Type B pancreatic cell (in vitro differentiated cells): ENCODE measurements at regions not wholly inside any gene's neighbourhood (a gene's known extent, or its start where the extent isn't known, plus 50 kb on each side); places are given as distances from the start of the nearest gene placed in this dataset.

ENCODE experiments used
- DNase-seq: peaks from one replicate; pipeline ENCODE4 v3.0.0; 2021; ENCODE audit warnings: mixed read lengths; ENCODE audit not compliant: unreplicated experiment; ENCODE audit errors: extremely low spot score
- H3K27ac Mint-ChIP-seq: 2 replicates; pipeline ENCODE4 v1.8.0; 2021; ENCODE audit warnings: mild to moderate bottlenecking, mixed read lengths
- H3K27me3 Mint-ChIP-seq: 2 replicates; pipeline ENCODE4 v1.8.0; 2021; ENCODE audit warnings: mixed read lengths
- H3K36me3 Mint-ChIP-seq: 2 replicates; pipeline ENCODE4 v1.8.0; 2021; ENCODE audit warnings: mixed read lengths
- H3K4me1 Mint-ChIP-seq: one replicate; pipeline ENCODE4 v1.8.0; 2021; ENCODE audit warnings: mixed read lengths; ENCODE audit not compliant: unreplicated experiment
- H3K4me3 Mint-ChIP-seq: 2 replicates; pipeline ENCODE4 v1.8.0; 2021; ENCODE audit warnings: mild to moderate bottlenecking, mixed read lengths
- H3K9me3 Mint-ChIP-seq: 2 replicates; pipeline ENCODE4 v1.8.0; 2021; ENCODE audit warnings: mixed read lengths
- CTCF ChIP-seq: fragments of 200-600 bp; sonication (generic); conservative IDR thresholded peaks from 2 replicates; pipeline ENCODE4 v1.5.0; 2021; ENCODE audit warnings: antibody characterized with exemption, mild to moderate bottlenecking

GRCh38 chr2:180799141-180799540 is 181.3 kb upstream of the UBE2E3 start:
- Mint-ChIP-seq H3K9me3 (no peaks in the 10 kb centered on the region), H3K27me3 (no peaks in the 10 kb centered on the region), H3K36me3 (no peaks in the 10 kb centered on the region), H3K4me1 (no peaks in the 10 kb centered on the region), H3K4me3 (no peak overlapping the region), H3K27ac (no peak overlapping the region)
- DNase-seq, result no peak
- no peak for TF ChIP-seq CTCF

GRCh38 chr2:180790891-180791290 is 189.5 kb upstream of the UBE2E3 start:
- Mint-ChIP-seq H3K9me3 (no peaks in the 10 kb centered on the region), H3K27ac (no peak overlapping the region), H3K4me1 (no peaks in the 10 kb centered on the region), H3K4me3 (no peak overlapping the region), H3K27me3 (no peaks in the 10 kb centered on the region), H3K36me3 (no peaks in the 10 kb centered on the region)
- DNase-seq, result no peak
- no peak for TF ChIP-seq CTCF

GRCh38 chr2:180787330-180787729 is 193.1 kb upstream of the UBE2E3 start:
- Mint-ChIP-seq H3K4me3 (no peak overlapping the region), H3K4me1 (no peaks in the 10 kb centered on the region), H3K27ac (no peak overlapping the region), H3K27me3 (no peaks in the 10 kb centered on the region), H3K9me3 (no peaks in the 10 kb centered on the region), H3K36me3 (no peaks in the 10 kb centered on the region)
- no peak for DNase-seq
- no peak for TF ChIP-seq CTCF

- no peak overlapping the region for H3K27ac Mint-ChIP-seq
- DNase-seq, result no peak
These were observed 199.1 kb upstream of the UBE2E3 start for GRCh38 chr2:180781276-180781675.

GRCh38 chr2:180778291-180778690 is 202.1 kb upstream of the UBE2E3 start:
- Mint-ChIP-seq H3K9me3 (no peaks in the 10 kb centered on the region), H3K4me1 (no peaks in the 10 kb centered on the region), H3K4me3 (no peak overlapping the region), H3K27me3 (no peaks in the 10 kb centered on the region), H3K27ac (no peak overlapping the region), H3K36me3 (no peaks in the 10 kb centered on the region)
- DNase-seq, result no peak
- TF ChIP-seq CTCF, result no peak

More at GRCh38 chr2:180781276-180781675, 199.1 kb upstream of the UBE2E3 start:
- H3K9me3 Mint-ChIP-seq, result no peaks in the 10 kb centered on the region
- no peak for TF ChIP-seq CTCF
- H3K36me3 Mint-ChIP-seq, result no peaks in the 10 kb centered on the region
- no peaks in the 10 kb centered on the region for H3K27me3 Mint-ChIP-seq
- H3K4me1 Mint-ChIP-seq, result no peaks in the 10 kb centered on the region
- no peak overlapping the region for H3K4me3 Mint-ChIP-seq

- Mint-ChIP-seq H3K4me3 (no peak overlapping the region), H3K36me3 (no peaks in the 10 kb centered on the region), H3K9me3 (no peaks in the 10 kb centered on the region), H3K4me1 (no peaks in the 10 kb centered on the region), H3K27ac (no peak overlapping the region), H3K27me3 (no peaks in the 10 kb centered on the region)
- DNase-seq, result no peak
- no peak for TF ChIP-seq CTCF
These were observed 203.5 kb upstream of the UBE2E3 start for GRCh38 chr2:180776921-180777320.
